ENCODE measurements at regions not wholly inside any gene's neighbourhood (a gene's known extent, or its start where the extent isn't known, plus 50 kb on each side); places are given as distances from the start of the nearest gene placed in this dataset.

- CTCF ChIA-PET: no interaction called here
- no peak for TF ChIP-seq CTCF (IDR thresholded peaks at IDR 0.05; ENCODE audit: control extremely low read depth, extremely low read depth, low read depth, missing control alignments)
- DNase-seq (ENCODE audit: extremely low spot score): no peak
- POLR2A ChIA-PET: no interaction called here
Observed at GRCh38 chr11:120061036-120061760, 76.7 kb downstream of the TRIM29 start.

- TF ChIP-seq CTCF (IDR thresholded peaks at IDR 0.05; ENCODE audit: control extremely low read depth, extremely low read depth, low read depth, missing control alignments): no peak
- DNase-seq (ENCODE audit: extremely low spot score): no peak
- CTCF ChIA-PET: no interaction called here
- POLR2A ChIA-PET: no interaction called here
Observed at GRCh38 chr11:120060512-120060911, 77.4 kb downstream of the TRIM29 start.

- no peak for TF ChIP-seq CTCF (IDR thresholded peaks at IDR 0.05; ENCODE audit: control extremely low read depth, extremely low read depth, low read depth, missing control alignments)
- ChIA-PET CTCF (no interaction called here), POLR2A (no interaction called here)
- no peak for DNase-seq (ENCODE audit: extremely low spot score)
Observed at GRCh38 chr11:120058931-120059330, 79.0 kb downstream of the TRIM29 start.

- ChIA-PET POLR2A (no interaction called here), CTCF (interaction anchor here (1.0 kb wide), 1 partner anchor 21 kb away, joined by 3 read pairs; no protein-coding TSS in a partner anchor)
- DNase-seq (ENCODE audit: extremely low spot score): no peak
- no peak for TF ChIP-seq CTCF (IDR thresholded peaks at IDR 0.05; ENCODE audit: control extremely low read depth, extremely low read depth, low read depth, missing control alignments)
Observed at GRCh38 chr11:120057595-120058581, 80.0 kb downstream of the TRIM29 start.

GRCh38 chr11:120057028-120057330 lies 80.9 kb downstream of the TRIM29 start:
- no peak for DNase-seq (ENCODE audit: extremely low spot score)
- ChIA-PET CTCF (interaction anchor here (1.0 kb wide), 1 partner anchor 20 kb away, joined by 3 read pairs; no protein-coding TSS in a partner anchor), POLR2A (no interaction called here)
- no peak for TF ChIP-seq CTCF (IDR thresholded peaks at IDR 0.05; ENCODE audit: control extremely low read depth, extremely low read depth, low read depth, missing control alignments)

GRCh38 chr11:120056301-120057027 lies 81.4 kb downstream of the TRIM29 start:
- no peak for TF ChIP-seq CTCF (IDR thresholded peaks at IDR 0.05; ENCODE audit: control extremely low read depth, extremely low read depth, low read depth, missing control alignments)
- CTCF ChIA-PET: interaction anchor here (1.0 kb wide), 1 partner anchor 19 kb away, joined by 3 read pairs; no protein-coding TSS in a partner anchor
- no peak for DNase-seq (ENCODE audit: extremely low spot score)
- POLR2A ChIA-PET: no interaction called here
